HCT116 (cell line): ENCODE measurements at regions not wholly inside any gene's neighbourhood (a gene's known extent, or its start where the extent isn't known, plus 50 kb on each side); places are given as distances from the start of the nearest gene placed in this dataset.

Experiments
- ATAC-seq: fragments of 200-7000 bp; cut with Tn5 transposase; 2 replicates; pipeline ENCODE4 v1.9.1; 2020; ENCODE audit warnings: mild to moderate bottlenecking, moderate library complexity
- BruUV-seq: library from RNA; stranded (reverse); fragments of 400-500 nt; replicated peaks from 2 replicates; lab custom pipeline; 2021; lab: Mats Ljungman, UMichigan
- CTCF ChIA-PET: fragments of 300-600 bp; sonication (Branson Sonifier 250); formaldehyde crosslinking; loops from one replicate; lab custom pipeline; 2021; ENCODE audit warnings: antibody characterized with exemption; lab: Charles Lee
- POLR2A ChIA-PET: fragments of 300-600, 350-600 bp; sonication (Branson Sonifier 250); formaldehyde crosslinking; loops from one replicate; lab custom pipeline; 2021; ENCODE audit warnings: antibody characterized with exemption; lab: Charles Lee
- RAD21 ChIA-PET, 2 experiments: fragments of 300-600 bp; sonication (Branson Sonifier 250); formaldehyde crosslinking; loops; one replicate each; lab custom pipeline; 2023; ENCODE audit warnings: low total read pairs in 2 of 2; ENCODE audit not compliant: uncharacterized antibody in 2 of 2, unreplicated experiment in 2 of 2, low non-redundant PET in 1 of 2; lab: Charles Lee
- DNase-seq: peaks from one replicate; pipeline ENCODE4 v3.0.0-alpha.2; 2010; ENCODE audit warnings: low read depth, low spot score
- H2AFZ ChIP-seq: fragments of 200-600 bp; shearing (Covaris generic), sonication (generic); 2 replicates; pipeline ENCODE4 v1.6.1; 2017; ENCODE audit warnings: low read depth, mixed run types, mixed read lengths, antibody characterized with exemption, low read length; ENCODE audit not compliant: poor library complexity, severe bottlenecking
- H3K27ac ChIP-seq: 2 replicates; pipeline ENCODE4 v1.5.1; 2012; ENCODE audit warnings: low read depth, low read length
- H3K27me3 ChIP-seq: fragments of 200-600 bp; sonication (generic); 2 replicates; pipeline ENCODE4 v1.6.1; 2016; ENCODE audit warnings: mixed run types, low read length, mixed read lengths; ENCODE audit not compliant: insufficient read depth
- H3K36me3 ChIP-seq, 2 experiments: fragments of 200-500 bp in 1 of 2; fragments of 200-600 bp in 1 of 2; sonication (Bioruptor generic) in 1 of 2; sonication (generic) in 1 of 2; 2 replicates each; pipeline versions ENCODE4 v1.5.1 to v1.6.1; 2014 to 2016; ENCODE audit warnings: low read length in 2 of 2, inconsistent platforms in 1 of 2, mixed read lengths in 1 of 2, mixed run types in 1 of 2; ENCODE audit not compliant: insufficient read depth in 2 of 2, control insufficient read depth in 1 of 2
- H3K4me1 ChIP-seq, 2 experiments: fragments of 200-600 bp in 1 of 2; sonication (generic) in 1 of 2; 2 replicates each; pipeline versions ENCODE4 v1.5.1 to v1.6.1; 2012 to 2017; ENCODE audit warnings: low read length in 2 of 2, inconsistent platforms in 1 of 2, mild to moderate bottlenecking in 1 of 2, mixed read lengths in 1 of 2, mixed run types in 1 of 2, moderate library complexity in 1 of 2; ENCODE audit not compliant: insufficient read depth in 2 of 2, control insufficient read depth in 1 of 2
- H3K4me2 ChIP-seq: fragments of 200-600 bp; sonication (generic); 2 replicates; pipeline ENCODE4 v1.6.1; 2017; ENCODE audit warnings: mixed run types, low read length, mixed read lengths
- H3K4me3 ChIP-seq, 2 experiments: fragments of 200-600 bp in 1 of 2; sonication (generic) in 1 of 2; replicated peaks in 1 of 2; 2 replicates each; pipeline ENCODE4 v1.5.1; 2011 to 2016; ENCODE audit warnings: low read length in 2 of 2, control low read depth in 1 of 2, low read depth in 1 of 2, mild to moderate bottlenecking in 1 of 2, mixed read lengths in 1 of 2, mixed run types in 1 of 2
- H3K79me2 ChIP-seq: fragments of 200-600 bp; sonication (generic); 2 replicates; pipeline ENCODE4 v1.6.1; 2017; ENCODE audit warnings: mild to moderate bottlenecking, mixed run types, low read length, moderate library complexity, mixed read lengths; ENCODE audit not compliant: insufficient read depth
- H3K9ac ChIP-seq: fragments of 200-600 bp; sonication (generic); 2 replicates; pipeline ENCODE4 v1.6.1; 2016; ENCODE audit warnings: low read length, mixed read lengths
- H3K9me2 ChIP-seq: fragments of 200-600 bp; sonication (generic), shearing (Covaris generic); 2 replicates; pipeline ENCODE4 v1.6.1; 2017; ENCODE audit warnings: mixed run types, mild to moderate bottlenecking, moderate library complexity; ENCODE audit not compliant: insufficient read depth
- H3K9me3 ChIP-seq, 2 experiments: fragments of 200-500 bp in 1 of 2; fragments of 200-600 bp in 1 of 2; sonication (Bioruptor generic) in 1 of 2; sonication (generic) in 1 of 2; 2 replicates each; pipeline ENCODE4 v1.6.1; 2014 to 2017; ENCODE audit warnings: low read length in 2 of 2, mixed read lengths in 2 of 2, inconsistent platforms in 1 of 2, low read depth in 1 of 2, mild to moderate bottlenecking in 1 of 2, mixed run types in 1 of 2, moderate library complexity in 1 of 2; ENCODE audit not compliant: control insufficient read depth in 1 of 2, insufficient read depth in 1 of 2
- H4K20me1 ChIP-seq: fragments of 200-600 bp; sonication (generic), shearing (Covaris generic); 2 replicates; pipeline ENCODE4 v1.6.1; 2017; ENCODE audit warnings: mixed run types, mild to moderate bottlenecking, moderate library complexity; ENCODE audit not compliant: insufficient read depth
- CEBPB ChIP-seq: IDR thresholded peaks from 2 replicates; pipeline ENCODE4 v1.6.1; 2012; ENCODE audit warnings: low read depth
- EGR1 ChIP-seq: IDR thresholded peaks from 2 replicates; pipeline ENCODE4 v1.6.1; 2012; ENCODE audit warnings: low read depth
- ELF1 ChIP-seq: IDR thresholded peaks from 2 replicates; pipeline ENCODE4 v1.6.1; 2012; ENCODE audit warnings: low read depth, borderline replicate concordance
- EZH2phosphoT487 ChIP-seq: fragments of 200-600 bp; IDR thresholded peaks from 2 replicates; pipeline ENCODE4 v1.6.1; 2018; ENCODE audit warnings: antibody characterized with exemption, borderline replicate concordance
- FOSL1 ChIP-seq: IDR thresholded peaks from 2 replicates; pipeline ENCODE4 v1.6.1; 2012; ENCODE audit warnings: low read depth
- JUND ChIP-seq: IDR thresholded peaks from 2 replicates; pipeline ENCODE4 v1.6.1; 2012
- POLR2A ChIP-seq: IDR thresholded peaks from 2 replicates; pipeline ENCODE4 v1.7.0; 2011; ENCODE audit warnings: borderline replicate concordance; ENCODE audit not compliant: insufficient read depth, insufficient read length; ENCODE audit errors: extremely low read depth
- SP1 ChIP-seq: IDR thresholded peaks from 2 replicates; pipeline ENCODE4 v1.6.1; 2012; ENCODE audit warnings: low read depth
- SRF ChIP-seq: IDR thresholded peaks from 2 replicates; pipeline ENCODE4 v1.6.1; 2012; ENCODE audit warnings: low read depth
- TCF7L2 ChIP-seq: IDR thresholded peaks from 2 replicates; pipeline ENCODE4 v1.7.0; 2011; ENCODE audit warnings: borderline replicate concordance, inconsistent platforms; ENCODE audit not compliant: insufficient read depth, insufficient read length; ENCODE audit errors: extremely low read depth
- YY1 ChIP-seq: IDR thresholded peaks from 2 replicates; pipeline ENCODE4 v1.6.1; 2011; ENCODE audit warnings: low read length, low read depth, moderate library complexity, mild to moderate bottlenecking; ENCODE audit not compliant: insufficient replicate concordance; ENCODE audit errors: extremely low read depth
- ZFX ChIP-seq: fragments of 450-650 bp; IDR thresholded peaks from 2 replicates; pipeline ENCODE4 v1.6.1; 2017
- ZNF274 ChIP-seq: fragments of 200-500 bp; sonication (Bioruptor generic); IDR thresholded peaks from 2 replicates; pipeline ENCODE4 v1.6.1; 2014; ENCODE audit warnings: mild to moderate bottlenecking, low read depth, low read length, inconsistent platforms
- intact Hi-C: fragments of 100-400 bp; cut with micrococcal nuclease; formaldehyde crosslinking; loops from 2 replicates; pipeline ENCODE4 v1.10.0; 2022
- TF ChIP-seq, protein P1 (sequence below), 3 experiments: fragments of 200-600 bp in 1 of 3; sonication (generic) in 1 of 3; IDR thresholded peaks in 2 of 3; conservative IDR thresholded peaks in 1 of 3; 2 replicates each; pipeline ENCODE4 v1.5.1; 2012 to 2017; ENCODE audit warnings: low read depth in 2 of 3, low read length in 2 of 3, antibody characterized with exemption in 1 of 3, borderline replicate concordance in 1 of 3, control low read depth in 1 of 3, mild to moderate bottlenecking in 1 of 3, mixed read lengths in 1 of 3, mixed run types in 1 of 3, moderate library complexity in 1 of 3; ENCODE audit not compliant: insufficient read depth in 1 of 3
- TF ChIP-seq, protein P2 (sequence below): IDR thresholded peaks from 2 replicates; pipeline ENCODE4 v1.6.1; 2012

GRCh38 chr2:153575171-153575853 is 96.8 kb upstream of the RPRM start:
- H3K4me1 ChIP-seq: no peaks in the 10 kb centered on the region
- H3K9ac ChIP-seq: no peak overlapping the region
- H3K9me3 ChIP-seq: no peaks in the 10 kb centered on the region
- no peaks in the 10 kb centered on the region for H3K36me3 ChIP-seq
- H3K9me2 ChIP-seq: no peaks in the 10 kb centered on the region
- intact Hi-C loops: no loop called here
- H3K27ac ChIP-seq: no peak overlapping the region
- H2AFZ ChIP-seq: no peak overlapping the region
- H3K79me2 ChIP-seq: no peaks in the 10 kb centered on the region
- no peaks in the 10 kb centered on the region for H3K27me3 ChIP-seq
- no peak overlapping the region for H3K4me3 ChIP-seq
- TF ChIP-seq ZNF274: no peak
- TF ChIP-seq, protein P1, sequence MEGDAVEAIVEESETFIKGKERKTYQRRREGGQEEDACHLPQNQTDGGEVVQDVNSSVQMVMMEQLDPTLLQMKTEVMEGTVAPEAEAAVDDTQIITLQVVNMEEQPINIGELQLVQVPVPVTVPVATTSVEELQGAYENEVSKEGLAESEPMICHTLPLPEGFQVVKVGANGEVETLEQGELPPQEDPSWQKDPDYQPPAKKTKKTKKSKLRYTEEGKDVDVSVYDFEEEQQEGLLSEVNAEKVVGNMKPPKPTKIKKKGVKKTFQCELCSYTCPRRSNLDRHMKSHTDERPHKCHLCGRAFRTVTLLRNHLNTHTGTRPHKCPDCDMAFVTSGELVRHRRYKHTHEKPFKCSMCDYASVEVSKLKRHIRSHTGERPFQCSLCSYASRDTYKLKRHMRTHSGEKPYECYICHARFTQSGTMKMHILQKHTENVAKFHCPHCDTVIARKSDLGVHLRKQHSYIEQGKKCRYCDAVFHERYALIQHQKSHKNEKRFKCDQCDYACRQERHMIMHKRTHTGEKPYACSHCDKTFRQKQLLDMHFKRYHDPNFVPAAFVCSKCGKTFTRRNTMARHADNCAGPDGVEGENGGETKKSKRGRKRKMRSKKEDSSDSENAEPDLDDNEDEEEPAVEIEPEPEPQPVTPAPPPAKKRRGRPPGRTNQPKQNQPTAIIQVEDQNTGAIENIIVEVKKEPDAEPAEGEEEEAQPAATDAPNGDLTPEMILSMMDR (IDR thresholded peaks at IDR 0.05 in 2 of 3, conservative IDR thresholded peaks at IDR 0.05 in 1 of 3; ENCODE audit: borderline replicate concordance in 1 of 3, insufficient read depth in 1 of 3, low read depth in 2 of 3, low read length in 2 of 3): peak in 2 of 3 experiments; percentile 13 to 29; a peak in 2 of 6 replicates
- no peak for TF ChIP-seq ZFX
- TF ChIP-seq CEBPB: no peak
- ChIA-PET POLR2A (no interaction called here), RAD21 (no interaction called here), CTCF (no interaction called here)
- BruUV-seq: no TSS peak
- H4K20me1 ChIP-seq: no peaks in the 10 kb centered on the region
- no peak for DNase-seq
- no peak overlapping the region for H3K4me2 ChIP-seq
- ATAC-seq: peak; percentile 74

DNA sequence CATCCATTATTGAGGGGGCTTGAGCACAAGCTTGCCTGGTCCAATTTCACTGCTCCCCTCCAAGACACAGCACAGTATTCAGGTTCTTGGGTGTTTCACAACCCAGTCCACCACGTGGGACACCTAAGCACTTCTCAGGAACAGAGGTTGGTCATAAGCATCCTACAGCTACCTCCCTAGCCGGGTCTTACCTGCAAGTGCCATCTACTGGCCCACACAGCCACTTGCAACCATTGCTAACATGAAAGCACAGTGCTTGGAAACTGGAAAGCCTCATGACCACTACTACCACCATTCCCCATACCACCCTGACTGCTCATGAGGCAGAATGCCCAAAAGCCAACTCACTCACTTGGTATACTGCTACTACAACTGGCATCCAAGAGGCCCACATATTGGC is 105.7 kb upstream of the RPRM start:
- H3K9ac ChIP-seq: no peak overlapping the region
- no peaks in the 10 kb centered on the region for H3K9me2 ChIP-seq
- H3K27me3 ChIP-seq: no peaks in the 10 kb centered on the region
- intact Hi-C loops: no loop called here
- no peak for DNase-seq
- no peak overlapping the region for H3K27ac ChIP-seq
- no peak overlapping the region for H3K4me2 ChIP-seq
- H2AFZ ChIP-seq: no peak overlapping the region
- no TSS peak for BruUV-seq
- no peaks in the 10 kb centered on the region for H3K79me2 ChIP-seq
- no peaks in the 10 kb centered on the region for H4K20me1 ChIP-seq
- H3K4me3 ChIP-seq: no peak overlapping the region
- POLR2A ChIA-PET: no interaction called here
- no peaks in the 10 kb centered on the region for H3K4me1 ChIP-seq
- no peaks in the 10 kb centered on the region for H3K9me3 ChIP-seq
- RAD21 ChIA-PET: no interaction called here
- no peaks in the 10 kb centered on the region for H3K36me3 ChIP-seq
- CTCF ChIA-PET: no interaction called here
- peak; percentile 55 for ATAC-seq
- no peak for TF ChIP-seq POLR2A
- no peak for TF ChIP-seq YY1
- no peak for TF ChIP-seq ELF1
- TF ChIP-seq, protein P1 (IDR thresholded peaks at IDR 0.05 in 2 of 3, conservative IDR thresholded peaks at IDR 0.05 in 1 of 3; ENCODE audit: borderline replicate concordance in 1 of 3, insufficient read depth in 1 of 3, low read depth in 2 of 3, low read length in 2 of 3): peak in 1 of 3 experiments; percentile 5; a peak in 2 of 6 replicates
- TF ChIP-seq TCF7L2: no peak
- no peak for TF ChIP-seq FOSL1
- no peak for TF ChIP-seq SRF
- TF ChIP-seq, protein P2, sequence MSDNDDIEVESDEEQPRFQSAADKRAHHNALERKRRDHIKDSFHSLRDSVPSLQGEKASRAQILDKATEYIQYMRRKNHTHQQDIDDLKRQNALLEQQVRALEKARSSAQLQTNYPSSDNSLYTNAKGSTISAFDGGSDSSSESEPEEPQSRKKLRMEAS: no peak
- no peak for TF ChIP-seq JUND
- TF ChIP-seq SP1: no peak
- no peak for TF ChIP-seq EZH2phosphoT487
- no peak for TF ChIP-seq EGR1
- TF ChIP-seq ZFX: no peak
